Liver (tissue), 8 donors: ENCODE measurements at regions not wholly inside any gene's neighbourhood (a gene's known extent, or its start where the extent isn't known, plus 50 kb on each side); places are given as distances from the start of the nearest gene placed in this dataset.

Experiments
- DNase-seq: peaks from one replicate; pipeline ENCODE4 v3.0.0-alpha.2; 2017; ENCODE audit warnings: low spot score
- H3K27ac ChIP-seq, 2 donors: one replicate each; pipeline ENCODE4 v1.7.0; 2013; ENCODE audit warnings: inconsistent platforms in 2 of 2, low read length in 2 of 2, control low read depth in 1 of 2, low read depth in 1 of 2, mild to moderate bottlenecking in 1 of 2
- H3K27me3 ChIP-seq, 4 donors: one replicate each; pipeline versions ENCODE4 v1.6.1 to v1.7.0; 2013; ENCODE audit warnings: low read length in 3 of 4, inconsistent platforms in 1 of 4, mild to moderate bottlenecking in 1 of 4, moderate library complexity in 1 of 4; ENCODE audit not compliant: control insufficient read depth in 4 of 4, insufficient read depth in 4 of 4
- H3K36me3 ChIP-seq, 4 donors: one replicate each; pipeline versions ENCODE4 v1.6.1 to v1.7.0; 2013; ENCODE audit warnings: low read length in 3 of 4, mild to moderate bottlenecking in 3 of 4, low read depth in 1 of 4, moderate library complexity in 1 of 4; ENCODE audit not compliant: control insufficient read depth in 4 of 4, insufficient read depth in 3 of 4
- H3K4me1 ChIP-seq, 4 donors: one replicate each; pipeline versions ENCODE4 v1.6.1 to v1.7.0; 2013; ENCODE audit warnings: low read length in 3 of 4, mild to moderate bottlenecking in 3 of 4, moderate library complexity in 1 of 4; ENCODE audit not compliant: control insufficient read depth in 4 of 4, insufficient read depth in 4 of 4
- H3K4me3 ChIP-seq, 3 donors: one replicate each; pipeline versions ENCODE4 v1.6.1 to v1.7.0; 2013; ENCODE audit warnings: low read length in 3 of 3, control low read depth in 1 of 3, low read depth in 1 of 3, mild to moderate bottlenecking in 1 of 3
- H3K9ac ChIP-seq, 2 donors: one replicate each; pipeline ENCODE4 v1.7.0; 2013; ENCODE audit warnings: low read length in 2 of 2, mild to moderate bottlenecking in 2 of 2, moderate library complexity in 2 of 2, control low read depth in 1 of 2, low read depth in 1 of 2
- H3K9me3 ChIP-seq, 4 donors: one replicate each; pipeline versions ENCODE4 v1.6.1 to v1.7.0; 2013; ENCODE audit warnings: low read length in 3 of 4; ENCODE audit not compliant: control insufficient read depth in 4 of 4
- ATF3 ChIP-seq: IDR thresholded peaks from 2 replicates; pipeline ENCODE4 v1.6.1; 2016; ENCODE audit warnings: antibody characterized with exemption
- EGR1 ChIP-seq, 2 donors: IDR thresholded peaks; 2 replicates each; pipeline ENCODE4 v1.6.1; 2016 to 2018; ENCODE audit warnings: antibody characterized with exemption in 2 of 2, low read depth in 2 of 2
- FOXA1 ChIP-seq: IDR thresholded peaks from 2 replicates; pipeline ENCODE4 v1.6.1; 2016; ENCODE audit warnings: antibody characterized with exemption
- FOXA2 ChIP-seq: IDR thresholded peaks from 2 replicates; pipeline ENCODE4 v1.6.1; 2016; ENCODE audit warnings: antibody characterized with exemption
- GABPA ChIP-seq, 2 donors: IDR thresholded peaks in 1 of 2; conservative IDR thresholded peaks in 1 of 2; 2 replicates each; pipeline ENCODE4 v1.6.1; 2016; ENCODE audit warnings: antibody characterized with exemption in 2 of 2, mild to moderate bottlenecking in 1 of 2, moderate library complexity in 1 of 2
- HNF4A ChIP-seq, 2 donors: conservative IDR thresholded peaks; 2 replicates each; pipeline ENCODE4 v1.6.1; 2016; ENCODE audit warnings: antibody characterized with exemption in 2 of 2, mild to moderate bottlenecking in 2 of 2
- HNF4G ChIP-seq: IDR thresholded peaks from 2 replicates; pipeline ENCODE4 v1.6.1; 2016; ENCODE audit warnings: antibody characterized with exemption
- JUND ChIP-seq, 2 donors: IDR thresholded peaks; 2 replicates each; pipeline ENCODE4 v1.6.1; 2016; ENCODE audit warnings: antibody characterized with exemption in 2 of 2
- NR2F2 ChIP-seq: IDR thresholded peaks from 2 replicates; pipeline ENCODE4 v1.6.1; 2016; ENCODE audit warnings: antibody characterized with exemption
- RAD21 ChIP-seq, 2 donors: IDR thresholded peaks; 2 replicates each; pipeline ENCODE4 v1.6.1; 2016; ENCODE audit warnings: antibody characterized with exemption in 2 of 2, mild to moderate bottlenecking in 2 of 2
- RXRA ChIP-seq, 2 donors: IDR thresholded peaks; 2 replicates each; pipeline ENCODE4 v1.6.1; 2017 to 2018; ENCODE audit warnings: antibody characterized with exemption in 2 of 2, mild to moderate bottlenecking in 1 of 2
- SP1 ChIP-seq: IDR thresholded peaks from 2 replicates; pipeline ENCODE4 v1.6.1; 2018; ENCODE audit warnings: antibody characterized with exemption, mild to moderate bottlenecking
- TAF1 ChIP-seq: conservative IDR thresholded peaks from 2 replicates; pipeline ENCODE4 v1.6.1; 2016; ENCODE audit warnings: antibody characterized with exemption, mild to moderate bottlenecking
- YY1 ChIP-seq: IDR thresholded peaks from 2 replicates; pipeline ENCODE4 v1.6.1; 2016; ENCODE audit warnings: antibody characterized with exemption, mild to moderate bottlenecking
- ZBTB33 ChIP-seq: IDR thresholded peaks from 2 replicates; pipeline ENCODE4 v1.6.1; 2016; ENCODE audit warnings: antibody characterized with exemption
- WGBS: extraction: QIAGEN DNeasy Blood & Tissue Kit; methylation state at CpG from one replicate; pipeline ENCODE4 v1.1.7; 2013; 5-methylcytosine and 5-hydroxymethylcytosine counted together
- TF ChIP-seq, protein P1 (sequence below): IDR thresholded peaks from 2 replicates; pipeline ENCODE4 v1.6.1; 2016; ENCODE audit warnings: antibody characterized with exemption, mild to moderate bottlenecking
- TF ChIP-seq, protein P2 (sequence below): IDR thresholded peaks from 2 replicates; pipeline ENCODE4 v1.6.1; 2016; ENCODE audit warnings: antibody characterized with exemption
- TF ChIP-seq, protein P3 (sequence below): fragments of 150-350 bp; IDR thresholded peaks from 2 replicates; pipeline ENCODE4 v1.5.1; 2017; ENCODE audit warnings: improper control_type of control experiment, low read depth, low read length; ENCODE audit not compliant: missing input control
- donor health status: healthy.
- donor health status: healthy.
- donor health status: healthy.
- donor health status: healthy.
- donor health status: healthy.

DNA sequence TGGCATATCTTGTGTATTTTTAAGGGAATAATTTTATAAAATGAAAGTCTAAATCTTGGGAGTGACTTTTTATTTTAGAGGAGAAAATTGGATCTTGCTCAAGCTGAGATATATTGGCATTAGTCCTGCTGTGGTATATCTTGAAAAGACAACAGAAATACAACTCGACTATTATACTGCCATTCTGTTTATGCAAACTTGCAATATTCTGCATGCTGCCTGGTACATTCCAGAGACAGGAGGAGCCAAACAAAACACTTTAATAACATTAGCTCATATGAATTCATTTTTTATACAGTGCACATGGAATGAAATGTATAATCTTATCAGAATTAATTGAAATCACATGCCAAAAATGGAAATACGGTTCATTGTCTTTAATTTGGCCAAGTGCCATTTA, 176.0 kb upstream of the NRIP1 start:
- DNase-seq = no peak
- H3K36me3 ChIP-seq = no peaks in the 10 kb centered on the region
- no peak overlapping the region for H3K4me3 ChIP-seq
- no peaks in the 10 kb centered on the region for H3K9me3 ChIP-seq
- no peak overlapping the region for H3K27ac ChIP-seq
- 71% methylated on average over 2 of the region's 2 CpGs for WGBS
- H3K27me3 ChIP-seq = no peaks in the 10 kb centered on the region
- H3K9ac ChIP-seq = no peak overlapping the region
- no peaks in the 10 kb centered on the region for H3K4me1 ChIP-seq
- TF ChIP-seq, protein P1, sequence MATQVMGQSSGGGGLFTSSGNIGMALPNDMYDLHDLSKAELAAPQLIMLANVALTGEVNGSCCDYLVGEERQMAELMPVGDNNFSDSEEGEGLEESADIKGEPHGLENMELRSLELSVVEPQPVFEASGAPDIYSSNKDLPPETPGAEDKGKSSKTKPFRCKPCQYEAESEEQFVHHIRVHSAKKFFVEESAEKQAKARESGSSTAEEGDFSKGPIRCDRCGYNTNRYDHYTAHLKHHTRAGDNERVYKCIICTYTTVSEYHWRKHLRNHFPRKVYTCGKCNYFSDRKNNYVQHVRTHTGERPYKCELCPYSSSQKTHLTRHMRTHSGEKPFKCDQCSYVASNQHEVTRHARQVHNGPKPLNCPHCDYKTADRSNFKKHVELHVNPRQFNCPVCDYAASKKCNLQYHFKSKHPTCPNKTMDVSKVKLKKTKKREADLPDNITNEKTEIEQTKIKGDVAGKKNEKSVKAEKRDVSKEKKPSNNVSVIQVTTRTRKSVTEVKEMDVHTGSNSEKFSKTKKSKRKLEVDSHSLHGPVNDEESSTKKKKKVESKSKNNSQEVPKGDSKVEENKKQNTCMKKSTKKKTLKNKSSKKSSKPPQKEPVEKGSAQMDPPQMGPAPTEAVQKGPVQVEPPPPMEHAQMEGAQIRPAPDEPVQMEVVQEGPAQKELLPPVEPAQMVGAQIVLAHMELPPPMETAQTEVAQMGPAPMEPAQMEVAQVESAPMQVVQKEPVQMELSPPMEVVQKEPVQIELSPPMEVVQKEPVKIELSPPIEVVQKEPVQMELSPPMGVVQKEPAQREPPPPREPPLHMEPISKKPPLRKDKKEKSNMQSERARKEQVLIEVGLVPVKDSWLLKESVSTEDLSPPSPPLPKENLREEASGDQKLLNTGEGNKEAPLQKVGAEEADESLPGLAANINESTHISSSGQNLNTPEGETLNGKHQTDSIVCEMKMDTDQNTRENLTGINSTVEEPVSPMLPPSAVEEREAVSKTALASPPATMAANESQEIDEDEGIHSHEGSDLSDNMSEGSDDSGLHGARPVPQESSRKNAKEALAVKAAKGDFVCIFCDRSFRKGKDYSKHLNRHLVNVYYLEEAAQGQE = no peak
- TF ChIP-seq YY1 (no peak), RAD21 (IDR thresholded peaks at IDR 0.05) (no peak), FOXA1 (no peak), NR2F2 (no peak), TAF1 (no peak), JUND (IDR thresholded peaks at IDR 0.05) (no peak), SP1 (no peak), FOXA2 (no peak), GABPA (IDR thresholded peaks at IDR 0.05 in 1 of 2, conservative IDR thresholded peaks at IDR 0.05 in 1 of 2) (no peak), EGR1 (IDR thresholded peaks at IDR 0.05; ENCODE audit: low read depth in 2 of 2) (no peak), RXRA (IDR thresholded peaks at IDR 0.05) (no peak), ZBTB33 (no peak), HNF4G (no peak), HNF4A (conservative IDR thresholded peaks at IDR 0.05) (no peak), ATF3 (no peak)
- TF ChIP-seq, protein P2, sequence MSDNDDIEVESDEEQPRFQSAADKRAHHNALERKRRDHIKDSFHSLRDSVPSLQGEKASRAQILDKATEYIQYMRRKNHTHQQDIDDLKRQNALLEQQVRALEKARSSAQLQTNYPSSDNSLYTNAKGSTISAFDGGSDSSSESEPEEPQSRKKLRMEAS = no peak
- TF ChIP-seq, protein P3, sequence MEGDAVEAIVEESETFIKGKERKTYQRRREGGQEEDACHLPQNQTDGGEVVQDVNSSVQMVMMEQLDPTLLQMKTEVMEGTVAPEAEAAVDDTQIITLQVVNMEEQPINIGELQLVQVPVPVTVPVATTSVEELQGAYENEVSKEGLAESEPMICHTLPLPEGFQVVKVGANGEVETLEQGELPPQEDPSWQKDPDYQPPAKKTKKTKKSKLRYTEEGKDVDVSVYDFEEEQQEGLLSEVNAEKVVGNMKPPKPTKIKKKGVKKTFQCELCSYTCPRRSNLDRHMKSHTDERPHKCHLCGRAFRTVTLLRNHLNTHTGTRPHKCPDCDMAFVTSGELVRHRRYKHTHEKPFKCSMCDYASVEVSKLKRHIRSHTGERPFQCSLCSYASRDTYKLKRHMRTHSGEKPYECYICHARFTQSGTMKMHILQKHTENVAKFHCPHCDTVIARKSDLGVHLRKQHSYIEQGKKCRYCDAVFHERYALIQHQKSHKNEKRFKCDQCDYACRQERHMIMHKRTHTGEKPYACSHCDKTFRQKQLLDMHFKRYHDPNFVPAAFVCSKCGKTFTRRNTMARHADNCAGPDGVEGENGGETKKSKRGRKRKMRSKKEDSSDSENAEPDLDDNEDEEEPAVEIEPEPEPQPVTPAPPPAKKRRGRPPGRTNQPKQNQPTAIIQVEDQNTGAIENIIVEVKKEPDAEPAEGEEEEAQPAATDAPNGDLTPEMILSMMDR = no peak
